Gastroesophageal sphincter (tissue), 3 donors: ENCODE measurements at regions not wholly inside any gene's neighbourhood (a gene's known extent, or its start where the extent isn't known, plus 50 kb on each side); places are given as distances from the start of the nearest gene placed in this dataset.

ENCODE experiments used
- CTCF ChIP-seq, 4 experiments: fragments of 200-600 bp in 2 of 4; fragments of 450-650 bp in 2 of 4; sonication (generic) in 1 of 4; IDR thresholded peaks; one replicate each; pipeline ENCODE4 v1.5.1; 2017 to 2019; ENCODE audit warnings: antibody characterized with exemption in 4 of 4, mild to moderate bottlenecking in 2 of 4, moderate library complexity in 2 of 4
- POLR2A ChIP-seq, 2 donors: fragments of 450-650 bp; IDR thresholded peaks; one replicate each; pipeline ENCODE4 v1.6.1; 2017; ENCODE audit warnings: antibody characterized with exemption in 2 of 2, mild to moderate bottlenecking in 2 of 2, moderate library complexity in 1 of 2
- POLR2AphosphoS5 ChIP-seq: sonication (generic); formaldehyde crosslinking; IDR thresholded peaks from one replicate; pipeline ENCODE4 v1.6.1; 2017; ENCODE audit warnings: antibody characterized with exemption

GRCh38 chr4:4771160-4771559 is 88.3 kb upstream of the MSX1 start:
- TF ChIP-seq POLR2A (IDR thresholded peaks at IDR 0.05) = no peak
- no peak for TF ChIP-seq POLR2AphosphoS5
- TF ChIP-seq CTCF (IDR thresholded peaks at IDR 0.05) = no peak
